Left colon (tissue), 2 donors: ENCODE measurements at regions not wholly inside any gene's neighbourhood (a gene's known extent, or its start where the extent isn't known, plus 50 kb on each side); places are given as distances from the start of the nearest gene placed in this dataset.

Experiments
- ATAC-seq: fragments of 200-7000 bp; cut with Tn5 transposase; one replicate; pipeline ENCODE4 v1.9.1; 2020; ENCODE audit warnings: mild to moderate bottlenecking, moderate library complexity
- DNase-seq, 2 donors: peaks; one replicate each; pipeline ENCODE4 v3.0.0-alpha.2; 2020
- intact Hi-C, 2 donors: fragments of 100-400 bp; cut with DNase I in 1 of 2; cut with micrococcal nuclease in 1 of 2; formaldehyde crosslinking; loops; one replicate each; pipeline versions ENCODE4 v1.11.2 to v1.14.0; 2022; cut with DNase I, micrococcal nuclease
- donor health status: DM: no; HTN: no; CAD: no.
- donor health status: DM: yes; HTN: yes; CAD: no.

DNA sequence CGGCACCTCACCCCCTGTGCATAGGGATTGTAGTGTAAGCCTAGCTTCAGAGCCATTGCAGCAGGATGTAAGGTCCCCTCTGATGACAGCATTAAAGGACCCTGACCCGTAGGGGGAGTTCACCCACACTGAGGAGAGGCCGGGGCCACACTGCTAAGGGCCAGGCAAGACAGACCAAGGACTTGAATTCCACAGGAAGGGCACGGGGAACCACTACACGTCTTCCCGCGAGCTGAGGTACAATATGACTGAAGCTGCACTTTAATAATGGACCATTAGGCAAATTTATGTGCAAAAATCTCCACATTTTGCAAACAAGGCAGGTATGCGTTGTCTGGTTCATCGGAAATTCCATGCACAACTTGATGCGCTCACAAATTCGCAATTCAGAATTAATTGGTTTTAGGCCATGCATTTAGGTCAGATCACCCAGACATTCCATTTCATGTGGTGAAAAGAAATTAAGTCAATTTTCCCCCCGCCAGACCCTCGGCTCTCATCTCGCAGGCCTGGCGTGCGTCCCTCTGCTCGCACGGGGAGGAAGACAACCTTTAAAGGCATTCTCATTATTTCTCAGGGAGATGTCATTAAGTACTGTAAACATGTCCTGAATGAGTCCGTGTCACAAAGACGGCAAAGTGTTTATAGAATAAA, 111.8 kb downstream of the FOXA2 start:
- DNase-seq, result no peak
- no peak for ATAC-seq
- intact Hi-C loops, result no loop called here

DNA sequence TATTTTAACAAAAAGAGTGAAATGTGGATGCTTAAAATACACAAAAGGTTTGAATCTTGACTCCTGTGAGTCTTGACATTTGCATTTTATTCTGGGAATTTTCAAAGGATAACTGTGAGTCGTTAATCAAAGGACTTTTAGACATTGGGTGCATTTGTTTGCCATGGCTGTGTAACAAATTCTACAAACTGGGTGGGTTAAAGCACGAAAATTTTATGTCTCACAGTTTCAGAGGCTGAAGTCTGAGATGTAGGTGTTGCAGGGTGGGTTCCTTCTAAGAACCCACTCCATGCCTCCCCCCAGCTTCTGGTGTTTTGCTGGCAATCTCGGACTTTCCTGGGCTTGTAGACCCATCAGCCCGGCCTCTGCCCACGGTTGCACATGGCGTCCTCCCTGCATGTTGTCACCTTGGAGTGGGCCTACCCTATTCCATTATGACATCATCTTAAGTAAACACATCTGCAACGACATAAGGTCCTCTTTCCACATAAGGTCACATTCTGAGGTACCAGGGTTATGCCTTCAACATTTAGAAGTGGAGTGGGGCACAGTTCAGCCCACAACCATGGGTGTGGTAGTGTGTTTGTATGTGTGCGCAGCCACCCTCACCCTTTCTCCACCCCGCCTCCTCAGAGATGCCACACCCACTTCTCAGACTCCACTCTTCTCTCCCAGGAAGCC, 113.1 kb downstream of the FOXA2 start:
- ATAC-seq (peak; percentile 97), DNase-seq (peak; percentile 63 to 67)
- intact Hi-C loops, result no loop called here

DNA sequence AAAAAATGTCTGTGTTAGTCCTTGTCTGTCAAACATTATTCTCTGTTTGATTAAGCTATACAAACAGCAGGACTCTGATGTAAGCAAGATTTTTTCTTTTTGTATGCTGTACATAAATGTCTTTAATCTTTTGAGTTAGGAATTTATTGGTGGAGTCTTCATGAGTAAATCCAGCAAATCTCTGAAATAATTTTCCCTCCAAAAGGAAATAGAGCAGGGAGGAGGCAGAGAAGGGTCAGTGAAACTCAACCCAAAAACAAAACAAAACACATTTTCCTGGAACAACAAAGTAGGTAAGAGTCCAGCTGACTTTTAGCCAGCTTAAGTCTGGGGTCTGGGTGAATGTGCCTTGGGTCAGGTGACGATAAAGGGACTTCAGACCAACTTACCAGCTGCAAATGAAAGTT, 113.7 kb downstream of the FOXA2 start:
- no peak for ATAC-seq
- intact Hi-C loops, result no loop called here
- no peak for DNase-seq

DNA sequence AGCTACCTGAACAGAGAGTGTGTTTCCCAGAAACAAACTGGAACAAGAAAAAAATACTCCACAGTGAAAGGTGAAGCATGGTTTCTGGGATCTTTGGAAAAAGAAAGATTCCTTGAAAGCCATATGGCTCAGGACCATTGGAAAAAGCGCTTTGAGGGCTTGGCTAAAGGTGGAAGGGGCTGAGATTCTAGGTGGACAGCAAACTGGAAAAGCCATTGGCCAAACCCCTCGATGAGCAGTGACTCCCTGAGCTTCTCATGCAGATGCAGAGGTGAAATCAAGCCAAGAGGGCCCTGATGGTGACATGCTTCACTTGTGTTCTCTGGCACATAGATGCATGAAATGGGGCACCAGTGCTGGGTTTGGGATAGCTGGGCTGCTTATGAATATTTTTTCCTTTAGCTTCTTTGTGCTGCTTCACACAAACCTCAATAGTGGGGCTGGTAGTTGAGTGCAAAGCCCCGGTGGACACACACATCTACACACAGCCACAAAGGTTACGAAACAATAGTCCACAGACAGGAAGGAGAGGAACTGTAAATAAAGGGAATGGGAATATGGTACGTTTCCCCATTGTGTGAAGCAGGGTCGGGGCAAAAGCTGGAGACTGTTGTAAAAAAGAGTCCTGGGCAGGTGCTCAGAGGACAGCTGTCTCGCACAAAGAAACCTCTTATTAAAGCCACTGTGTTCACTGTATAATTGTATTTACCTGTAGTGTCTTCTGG, 117.8 kb downstream of the FOXA2 start:
- DNase-seq (no peak), ATAC-seq (peak; percentile 9)
- intact Hi-C loops, result no loop called here

DNA sequence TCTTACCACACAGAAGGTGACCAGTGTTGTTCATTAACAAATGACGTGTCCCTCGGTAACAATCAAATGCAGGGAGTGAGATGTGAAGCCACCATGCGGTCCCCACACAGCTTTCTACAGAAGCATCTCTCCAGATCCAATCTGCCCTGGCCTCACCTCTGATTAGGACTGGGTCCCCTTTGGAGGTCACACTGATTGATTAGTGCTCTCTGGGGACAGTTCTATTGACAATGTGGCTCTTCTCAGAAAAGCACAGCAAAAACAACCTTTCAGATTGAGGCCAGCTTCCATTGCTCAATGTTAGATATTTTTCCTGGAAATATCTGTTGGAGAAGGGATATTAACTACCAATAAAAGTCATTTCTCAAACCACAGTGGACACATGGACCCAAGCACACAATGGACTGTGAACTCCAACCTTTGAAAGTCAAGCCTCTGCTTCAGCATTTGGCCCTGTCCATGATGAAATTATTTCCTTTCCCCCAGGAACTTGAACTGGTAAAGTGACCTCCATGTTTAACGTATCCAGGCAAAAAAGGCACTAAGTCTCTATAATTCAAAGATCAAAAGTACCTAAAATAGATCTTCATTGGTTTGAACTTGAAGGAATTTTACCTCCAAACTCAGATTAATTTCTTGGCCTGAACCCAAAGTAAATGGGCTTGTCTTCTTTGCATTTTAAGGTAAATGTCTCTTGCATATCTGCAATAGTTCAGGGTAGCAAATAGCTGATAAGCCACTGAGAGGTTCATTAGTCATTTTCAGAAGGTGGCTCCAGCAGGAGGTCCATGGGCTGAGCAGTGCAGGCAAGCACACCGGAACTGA, 118.5 kb downstream of the FOXA2 start:
- intact Hi-C loops, result no loop called here
- ATAC-seq, result no peak

DNA sequence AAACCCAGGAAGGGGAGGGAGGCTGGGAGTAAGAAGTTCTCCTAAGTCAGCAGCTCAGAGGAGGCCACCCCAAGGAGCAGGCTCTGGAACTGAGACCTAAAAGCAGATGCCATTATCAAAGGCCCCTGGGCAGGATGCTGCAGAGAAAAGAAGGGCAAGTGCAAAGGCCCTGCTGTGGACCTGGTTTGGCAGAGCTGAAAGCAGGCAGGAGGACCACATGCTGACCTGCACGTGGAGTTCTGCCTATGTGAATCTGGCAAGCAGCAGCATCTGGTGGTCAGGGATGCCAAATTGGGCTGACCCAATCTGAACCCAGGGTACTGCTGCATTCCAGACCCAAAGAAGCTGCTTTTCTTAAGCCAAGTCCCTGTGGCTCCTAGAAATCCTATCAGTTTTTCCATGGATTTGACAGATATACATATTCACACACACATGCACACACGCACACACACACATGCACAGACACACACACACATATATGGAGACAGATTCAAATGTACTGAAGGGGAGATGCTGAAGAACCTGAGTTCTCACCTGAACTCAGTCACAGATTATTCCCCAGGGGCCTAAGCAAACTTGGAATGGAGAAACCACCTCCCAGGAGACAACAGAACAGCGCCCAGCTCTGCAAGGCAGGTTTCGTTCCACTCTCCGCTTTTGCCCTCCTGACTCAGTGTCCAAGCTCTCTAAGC, 119.9 kb downstream of the FOXA2 start:
- DNase-seq (no peak), ATAC-seq (no peak)
- intact Hi-C loops, result no loop called here

More for the DNA sequence above, 118.5 kb downstream of the FOXA2 start:
- no peak for DNase-seq

DNA sequence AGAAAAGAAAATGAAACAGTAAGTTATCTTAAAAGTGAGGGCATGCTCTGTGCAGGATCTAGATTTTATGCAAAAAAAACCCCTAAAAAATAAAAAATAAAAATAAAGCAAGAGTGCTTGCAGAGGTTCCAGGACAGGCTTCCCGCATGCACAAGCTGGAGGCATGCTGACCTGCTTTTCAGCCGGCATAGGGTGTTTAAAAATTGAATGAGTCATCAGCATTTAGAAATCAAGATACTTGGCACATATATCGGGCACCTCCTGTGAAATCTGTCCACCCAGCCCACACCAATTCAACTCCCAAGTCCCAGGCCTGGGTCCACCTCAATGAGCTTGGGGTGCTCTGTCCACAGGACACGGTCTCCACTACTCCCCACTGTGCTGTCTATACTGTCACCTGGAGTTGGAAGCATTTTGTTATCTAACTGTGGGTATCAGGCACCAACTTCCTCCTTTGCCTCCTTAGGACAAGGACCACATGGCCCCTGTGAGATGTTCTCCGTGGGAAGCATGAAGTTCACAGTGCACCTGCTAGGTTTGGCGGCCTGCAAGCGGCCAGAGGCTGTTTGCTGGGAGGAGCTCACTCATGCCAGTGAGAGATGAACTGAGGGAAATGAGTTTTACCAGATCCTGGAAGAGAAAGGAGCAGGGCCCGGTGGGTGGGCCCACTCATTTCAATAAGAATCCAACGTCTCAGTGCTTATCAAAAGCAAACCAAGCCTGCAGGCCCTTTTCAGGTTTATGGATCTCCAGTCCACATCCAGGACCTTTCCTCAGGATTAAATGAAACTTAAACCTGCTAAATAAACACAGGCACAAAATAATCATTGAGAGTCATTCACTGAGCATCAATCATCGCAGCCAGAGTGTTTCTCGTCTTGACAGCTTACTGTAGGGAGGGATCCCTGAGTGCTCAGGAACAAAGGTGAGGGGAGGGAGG, 121.1 kb downstream of the FOXA2 start:
- peak; percentile 57 for ATAC-seq
- DNase-seq, result no peak
- intact Hi-C loops, result no loop called here

DNA sequence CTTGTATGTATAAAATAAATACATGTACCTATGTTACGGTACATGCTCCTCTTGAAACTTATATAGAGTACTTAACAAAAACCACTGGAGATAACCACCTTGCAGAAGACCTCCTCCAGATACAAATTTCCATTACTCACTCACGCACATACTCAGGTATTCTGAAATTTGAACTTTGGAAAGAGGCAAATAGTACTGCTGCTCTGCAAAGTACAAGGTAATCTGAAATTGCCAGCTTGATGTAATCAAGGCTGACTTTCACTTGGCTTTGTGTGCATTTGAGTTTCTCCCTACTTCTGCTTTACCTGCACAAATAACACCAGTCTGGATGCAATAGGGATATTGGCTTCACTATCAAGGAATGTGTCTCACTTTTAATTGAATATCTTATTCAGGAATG, 123.6 kb downstream of the FOXA2 start:
- no peak for ATAC-seq
- intact Hi-C loops, result no loop called here
- no peak for DNase-seq

DNA sequence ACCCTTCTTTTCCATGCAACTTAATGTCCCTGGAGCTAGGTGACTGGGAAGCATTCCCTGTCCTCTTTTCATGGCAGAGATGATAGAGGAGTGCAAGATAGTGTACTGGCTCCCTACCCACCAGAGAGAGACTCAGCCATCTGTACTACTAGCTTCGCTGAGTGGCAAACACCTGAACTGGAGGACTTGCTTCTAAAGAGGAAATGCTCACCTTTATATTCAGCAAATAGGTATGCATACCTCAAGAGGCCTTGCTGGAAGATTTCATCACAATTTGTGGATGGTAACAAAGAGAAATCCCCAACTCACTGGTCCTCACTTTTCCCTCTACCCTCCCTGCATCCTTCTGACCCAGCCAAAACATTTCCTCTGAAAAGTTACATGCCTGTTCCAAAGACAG, 124.1 kb downstream of the FOXA2 start:
- intact Hi-C loops, result no loop called here
- no peak for ATAC-seq
- DNase-seq, result no peak

DNA sequence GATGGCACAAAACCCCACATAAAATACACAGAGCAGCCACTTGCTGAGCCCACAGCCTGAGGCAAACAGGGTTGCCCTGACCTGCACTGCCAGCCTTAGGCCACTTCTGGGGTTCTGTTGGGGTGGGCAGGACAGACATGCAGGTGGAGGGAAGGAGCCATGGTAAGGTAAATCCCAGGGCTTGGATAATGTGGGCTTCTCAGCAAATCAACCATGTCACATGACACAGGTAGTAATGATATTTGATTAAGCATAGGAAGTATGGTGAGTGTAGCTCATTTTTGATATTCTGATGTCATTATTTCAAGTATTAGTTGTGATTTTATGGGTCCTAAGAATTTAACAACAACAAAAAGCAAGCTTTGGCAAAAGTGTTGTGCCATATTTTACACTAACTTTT, 124.6 kb downstream of the FOXA2 start:
- ATAC-seq (no peak), DNase-seq (no peak)
- intact Hi-C loops, result no loop called here

DNA sequence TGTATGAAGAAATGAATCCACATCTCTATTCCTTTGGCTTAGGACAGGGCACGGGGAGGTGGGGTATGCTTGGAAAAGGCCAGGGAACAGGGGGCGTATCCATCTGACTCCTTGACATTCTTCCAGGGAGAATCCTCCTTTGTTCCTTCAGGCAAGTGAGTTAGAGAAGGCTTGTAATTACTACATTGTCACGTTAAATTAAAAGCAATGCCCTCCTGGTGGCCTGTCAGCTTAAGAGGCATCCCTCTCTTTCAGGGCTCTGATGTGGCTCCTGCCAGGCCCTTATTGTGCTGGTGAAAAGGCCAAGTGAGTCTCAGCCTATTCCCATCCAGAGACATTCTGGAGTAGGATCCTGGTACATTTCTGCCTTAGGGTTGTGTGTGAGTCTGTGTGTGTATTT, 128.3 kb downstream of the FOXA2 start:
- DNase-seq, result no peak
- intact Hi-C loops, result no loop called here
- no peak for ATAC-seq

DNA sequence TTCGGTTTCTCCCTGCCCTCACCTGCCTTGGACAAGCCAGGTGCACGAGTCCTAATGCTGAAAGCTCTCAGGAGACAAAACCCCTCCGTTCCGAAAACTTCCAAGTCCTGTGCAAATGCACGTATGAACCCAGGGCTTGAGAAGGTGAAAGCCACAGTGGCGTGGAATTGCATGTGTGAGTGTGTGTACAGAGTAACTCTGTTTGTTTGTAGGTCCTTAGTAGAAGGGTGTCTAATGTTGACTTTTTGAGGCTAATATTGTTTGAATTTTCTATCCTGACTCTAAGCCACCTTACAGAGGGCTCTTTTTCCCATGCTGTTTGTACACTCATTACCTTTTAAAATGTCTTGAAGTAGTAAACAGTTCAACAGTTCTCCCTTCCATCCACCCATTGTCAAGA, 129.1 kb downstream of the FOXA2 start:
- DNase-seq (no peak), ATAC-seq (no peak)
- intact Hi-C loops, result no loop called here

DNA sequence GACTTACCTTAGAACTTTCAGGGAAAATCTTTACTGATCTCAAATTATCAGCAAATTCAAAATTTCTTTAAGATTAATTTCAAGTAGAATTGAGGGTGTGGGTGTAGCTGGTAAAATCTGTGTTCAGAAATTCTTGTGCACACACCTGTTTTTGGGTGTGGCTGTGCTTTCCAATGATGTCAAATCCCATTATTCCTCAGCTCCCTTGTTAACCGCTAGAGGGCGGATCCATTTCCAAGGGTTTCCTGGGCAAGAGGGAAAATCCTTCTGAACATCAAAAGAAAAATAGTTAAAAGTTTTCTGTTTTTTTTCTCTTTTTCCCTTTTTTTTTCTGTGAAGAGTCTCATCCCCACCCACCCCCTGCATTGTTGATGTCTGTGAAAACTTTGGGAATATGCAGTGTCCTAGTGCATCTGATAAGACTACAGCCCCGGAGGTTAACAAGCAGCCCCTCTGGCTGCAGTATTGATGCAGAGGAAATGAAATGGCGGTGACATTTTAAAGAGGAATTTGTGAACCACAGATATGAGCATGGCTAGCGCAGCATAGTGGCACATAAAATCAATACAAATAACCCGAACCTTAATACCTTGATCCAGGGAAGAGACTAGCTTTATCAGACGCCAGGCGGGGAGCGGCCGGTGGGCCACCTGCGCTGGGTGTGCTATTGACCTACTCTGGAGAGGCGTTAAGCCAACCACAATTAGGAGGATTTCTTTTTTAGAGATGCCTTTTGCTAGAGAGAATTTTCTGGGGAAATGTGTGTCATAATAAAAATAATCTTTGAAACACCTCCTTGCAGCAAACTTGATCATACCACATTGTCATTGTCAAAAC, 130.9 kb downstream of the FOXA2 start:
- ATAC-seq (peak; percentile 67), DNase-seq (peak; percentile 23 to 51)
- intact Hi-C loops, result no loop called here

DNA sequence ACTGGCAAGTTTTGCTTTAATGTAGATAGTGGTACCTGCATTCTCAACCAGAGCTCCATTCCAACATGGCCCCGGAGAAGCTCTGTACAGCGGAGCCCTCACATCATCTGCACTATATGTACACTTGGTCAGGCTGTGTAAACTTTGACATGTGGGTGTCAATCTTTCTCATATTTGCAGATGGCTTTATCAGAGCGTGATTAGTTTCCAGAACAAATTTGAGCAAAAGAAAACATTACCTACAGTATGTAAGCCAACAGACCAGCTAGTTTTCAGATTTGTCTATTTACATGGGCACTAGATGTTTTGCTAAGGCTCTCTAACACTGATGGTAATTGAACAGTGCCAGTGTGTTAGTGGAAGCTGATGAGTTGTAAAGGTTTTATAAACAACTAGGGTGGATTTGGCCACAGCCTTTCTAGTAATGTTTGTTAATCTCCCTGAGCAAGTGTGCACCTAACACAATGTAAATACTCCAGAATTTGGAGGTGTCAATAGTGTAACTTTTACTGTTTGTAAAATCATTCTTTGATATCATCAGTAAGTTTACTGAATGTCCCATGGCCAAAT, 131.8 kb downstream of the FOXA2 start:
- no peak for DNase-seq
- peak; percentile 57 for ATAC-seq
- intact Hi-C loops, result no loop called here

DNA sequence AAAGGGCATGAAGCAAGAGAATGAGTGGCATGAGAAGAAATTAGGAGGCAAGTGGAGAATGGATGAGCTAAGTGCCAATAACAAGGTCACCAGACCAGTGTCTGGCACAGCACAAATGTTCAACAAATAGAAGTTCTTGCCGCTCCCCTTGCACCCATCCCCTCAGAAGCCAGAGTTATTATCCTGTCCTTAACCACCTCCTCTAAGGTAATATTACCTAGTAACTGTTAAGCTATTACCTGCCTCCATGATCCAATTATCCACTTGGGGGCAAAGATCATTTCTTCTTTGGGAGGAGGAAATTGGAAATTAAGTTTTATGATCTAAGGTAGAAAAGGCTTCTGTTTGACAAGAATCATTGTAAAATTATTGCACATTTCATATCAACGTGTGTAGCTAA, 133.8 kb downstream of the FOXA2 start:
- intact Hi-C loops, result no loop called here
- no peak for DNase-seq

DNA sequence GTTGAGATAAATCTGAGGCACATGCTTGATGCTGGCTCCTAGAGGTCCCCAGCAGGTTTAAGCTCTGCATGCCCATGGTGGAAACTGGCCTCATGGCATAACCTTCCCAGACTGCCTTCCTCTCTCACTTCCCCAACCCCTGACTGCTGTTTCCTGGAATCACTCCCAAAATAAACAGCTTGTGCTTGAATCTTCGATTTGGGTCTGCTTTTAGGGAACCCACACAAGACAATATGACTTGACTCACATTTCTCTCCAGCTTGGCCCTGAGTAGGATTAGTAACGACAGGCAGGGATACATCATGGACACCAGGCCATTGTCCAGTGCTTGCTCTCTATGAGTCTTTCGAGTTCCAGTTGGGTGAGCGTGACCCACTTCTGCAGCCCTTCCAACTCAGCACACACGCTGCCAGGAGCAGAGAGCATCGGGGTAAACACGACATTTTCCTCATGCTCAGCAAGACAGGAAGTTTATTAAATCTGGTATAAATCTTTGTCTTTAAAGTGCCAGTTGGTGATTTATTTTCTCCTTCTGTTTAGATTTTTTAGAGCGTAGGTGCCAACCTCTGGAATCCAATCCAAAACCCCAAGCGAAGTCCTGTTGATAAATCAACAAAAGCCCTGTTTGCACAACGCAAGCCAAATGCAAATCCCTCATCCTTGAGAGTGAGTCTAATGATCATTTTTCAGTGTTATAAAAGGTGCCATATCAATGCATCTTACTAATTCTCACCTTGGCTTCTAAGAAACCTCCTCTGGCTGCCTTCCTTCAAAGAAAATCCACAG, 135.0 kb downstream of the FOXA2 start:
- no peak for DNase-seq
- intact Hi-C loops, result no loop called here
- ATAC-seq, result no peak

More for the DNA sequence above, 133.8 kb downstream of the FOXA2 start:
- ATAC-seq, result peak; percentile 76
